ENCODE measurements at regions not wholly inside any gene's neighbourhood (a gene's known extent, or its start where the extent isn't known, plus 50 kb on each side); places are given as distances from the start of the nearest gene placed in this dataset.

DNA sequence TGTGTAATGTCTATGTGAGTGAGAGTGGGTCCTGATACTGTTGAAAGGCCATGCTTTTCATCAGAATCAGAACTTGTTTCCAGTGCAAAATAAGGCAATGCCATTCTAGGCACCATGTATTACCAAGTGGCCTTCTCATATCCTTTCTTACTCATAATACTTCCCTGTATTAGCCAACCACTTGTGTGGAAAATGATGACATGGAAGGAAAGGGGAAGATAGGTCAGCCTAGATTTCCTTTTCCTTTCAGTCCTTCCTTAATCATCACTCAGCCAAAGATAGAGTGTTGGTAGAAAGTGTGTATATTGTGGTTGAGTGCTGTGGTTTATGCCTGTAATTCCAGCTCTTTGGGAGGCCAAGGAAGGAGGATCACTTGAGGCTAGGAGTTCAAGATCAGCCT, 158.6 kb upstream of the PREP start:
- TF ChIP-seq EZH2phosphoT487 (IDR thresholded peaks at IDR 0.05; ENCODE audit: unreplicated experiment) = no peak
- TF ChIP-seq, protein P1, sequence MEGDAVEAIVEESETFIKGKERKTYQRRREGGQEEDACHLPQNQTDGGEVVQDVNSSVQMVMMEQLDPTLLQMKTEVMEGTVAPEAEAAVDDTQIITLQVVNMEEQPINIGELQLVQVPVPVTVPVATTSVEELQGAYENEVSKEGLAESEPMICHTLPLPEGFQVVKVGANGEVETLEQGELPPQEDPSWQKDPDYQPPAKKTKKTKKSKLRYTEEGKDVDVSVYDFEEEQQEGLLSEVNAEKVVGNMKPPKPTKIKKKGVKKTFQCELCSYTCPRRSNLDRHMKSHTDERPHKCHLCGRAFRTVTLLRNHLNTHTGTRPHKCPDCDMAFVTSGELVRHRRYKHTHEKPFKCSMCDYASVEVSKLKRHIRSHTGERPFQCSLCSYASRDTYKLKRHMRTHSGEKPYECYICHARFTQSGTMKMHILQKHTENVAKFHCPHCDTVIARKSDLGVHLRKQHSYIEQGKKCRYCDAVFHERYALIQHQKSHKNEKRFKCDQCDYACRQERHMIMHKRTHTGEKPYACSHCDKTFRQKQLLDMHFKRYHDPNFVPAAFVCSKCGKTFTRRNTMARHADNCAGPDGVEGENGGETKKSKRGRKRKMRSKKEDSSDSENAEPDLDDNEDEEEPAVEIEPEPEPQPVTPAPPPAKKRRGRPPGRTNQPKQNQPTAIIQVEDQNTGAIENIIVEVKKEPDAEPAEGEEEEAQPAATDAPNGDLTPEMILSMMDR (conservative IDR thresholded peaks at IDR 0.05; ENCODE audit: low read depth in 2 of 2) = no peak
- TF ChIP-seq CREB1 (CRISPR knock-in tag; IDR thresholded peaks at IDR 0.05; ENCODE audit: low read depth) = no peak
- TF ChIP-seq EZH2 (IDR thresholded peaks at IDR 0.05; ENCODE audit: low read depth, unreplicated experiment) = no peak
- TF ChIP-seq POLR2AphosphoS5 (IDR thresholded peaks at IDR 0.05; ENCODE audit: low read depth) = no peak
- no peak for TF ChIP-seq STAT1 (IDR thresholded peaks at IDR 0.05; ENCODE audit: unreplicated experiment)
- TF ChIP-seq, protein P2, sequence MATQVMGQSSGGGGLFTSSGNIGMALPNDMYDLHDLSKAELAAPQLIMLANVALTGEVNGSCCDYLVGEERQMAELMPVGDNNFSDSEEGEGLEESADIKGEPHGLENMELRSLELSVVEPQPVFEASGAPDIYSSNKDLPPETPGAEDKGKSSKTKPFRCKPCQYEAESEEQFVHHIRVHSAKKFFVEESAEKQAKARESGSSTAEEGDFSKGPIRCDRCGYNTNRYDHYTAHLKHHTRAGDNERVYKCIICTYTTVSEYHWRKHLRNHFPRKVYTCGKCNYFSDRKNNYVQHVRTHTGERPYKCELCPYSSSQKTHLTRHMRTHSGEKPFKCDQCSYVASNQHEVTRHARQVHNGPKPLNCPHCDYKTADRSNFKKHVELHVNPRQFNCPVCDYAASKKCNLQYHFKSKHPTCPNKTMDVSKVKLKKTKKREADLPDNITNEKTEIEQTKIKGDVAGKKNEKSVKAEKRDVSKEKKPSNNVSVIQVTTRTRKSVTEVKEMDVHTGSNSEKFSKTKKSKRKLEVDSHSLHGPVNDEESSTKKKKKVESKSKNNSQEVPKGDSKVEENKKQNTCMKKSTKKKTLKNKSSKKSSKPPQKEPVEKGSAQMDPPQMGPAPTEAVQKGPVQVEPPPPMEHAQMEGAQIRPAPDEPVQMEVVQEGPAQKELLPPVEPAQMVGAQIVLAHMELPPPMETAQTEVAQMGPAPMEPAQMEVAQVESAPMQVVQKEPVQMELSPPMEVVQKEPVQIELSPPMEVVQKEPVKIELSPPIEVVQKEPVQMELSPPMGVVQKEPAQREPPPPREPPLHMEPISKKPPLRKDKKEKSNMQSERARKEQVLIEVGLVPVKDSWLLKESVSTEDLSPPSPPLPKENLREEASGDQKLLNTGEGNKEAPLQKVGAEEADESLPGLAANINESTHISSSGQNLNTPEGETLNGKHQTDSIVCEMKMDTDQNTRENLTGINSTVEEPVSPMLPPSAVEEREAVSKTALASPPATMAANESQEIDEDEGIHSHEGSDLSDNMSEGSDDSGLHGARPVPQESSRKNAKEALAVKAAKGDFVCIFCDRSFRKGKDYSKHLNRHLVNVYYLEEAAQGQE (IDR thresholded peaks at IDR 0.05; ENCODE audit: unreplicated experiment) = no peak
